Dendritic cell treated with granulocyte-macrophage colony-stimulating factor and Interleukin-4, amounts not matched to agents 40 ng/mL and 50 ng/mL, for 4 days (primary cell): ENCODE measurements at regions not wholly inside any gene's neighbourhood (a gene's known extent, or its start where the extent isn't known, plus 50 kb on each side); places are given as distances from the start of the nearest gene placed in this dataset.
"Not testable (repeated sequence)": the region's sequence is repeated elsewhere in the genome, so short reads cannot be mapped to it uniquely, and the experiment has no call there.

ENCODE experiments used
- H3K27ac Mint-ChIP-seq: one replicate; pipeline ENCODE4 v1.8.0; 2022; ENCODE audit warnings: mild to moderate bottlenecking, mixed read lengths
- H3K27me3 Mint-ChIP-seq: one replicate; pipeline ENCODE4 v1.8.0; 2022; ENCODE audit warnings: mild to moderate bottlenecking, mixed read lengths
- H3K36me3 Mint-ChIP-seq: one replicate; pipeline ENCODE4 v1.8.0; 2022; ENCODE audit warnings: low read depth, mixed read lengths
- H3K4me1 Mint-ChIP-seq: one replicate; pipeline ENCODE4 v1.8.0; 2022; ENCODE audit warnings: low read depth, mixed read lengths
- H3K4me3 Mint-ChIP-seq: one replicate; pipeline ENCODE4 v1.8.0; 2022; ENCODE audit warnings: mild to moderate bottlenecking, moderate library complexity, mixed read lengths
- H3K9me3 Mint-ChIP-seq: one replicate; pipeline ENCODE4 v1.8.0; 2022; ENCODE audit warnings: mixed read lengths
- intact Hi-C: fragments of 100-400 bp; cut with micrococcal nuclease; formaldehyde crosslinking; loops from one replicate; pipeline ENCODE4 v1.15.0; 2022

DNA sequence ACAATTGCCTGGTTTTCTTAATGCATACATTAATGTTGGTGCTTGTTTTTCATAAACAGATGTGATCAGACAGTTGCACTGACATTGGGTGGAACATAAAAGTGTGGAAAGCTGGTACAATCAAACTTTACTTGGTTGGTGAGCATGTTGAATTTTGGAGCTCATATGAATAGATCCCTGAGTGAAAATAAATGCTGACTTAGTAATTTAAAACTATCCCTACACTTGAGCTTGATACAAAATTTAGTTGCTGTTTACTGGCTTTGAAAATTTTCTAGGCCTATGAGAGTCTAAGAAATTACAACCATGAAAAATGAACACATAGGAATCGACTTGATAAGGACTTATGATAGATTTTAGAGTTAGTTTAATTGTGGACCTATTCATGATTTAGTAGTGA is 551.8 kb upstream of the PABPC4L start:
- intact Hi-C loops = no loop called here
- H3K9me3 Mint-ChIP-seq = no peaks in the 10 kb centered on the region
- H3K27ac Mint-ChIP-seq = no peak overlapping the region
- H3K36me3 Mint-ChIP-seq = no peaks in the 10 kb centered on the region
- H3K4me1 Mint-ChIP-seq = no peaks in the 10 kb centered on the region
- no peaks in the 10 kb centered on the region for H3K27me3 Mint-ChIP-seq
- no peak overlapping the region for H3K4me3 Mint-ChIP-seq

DNA sequence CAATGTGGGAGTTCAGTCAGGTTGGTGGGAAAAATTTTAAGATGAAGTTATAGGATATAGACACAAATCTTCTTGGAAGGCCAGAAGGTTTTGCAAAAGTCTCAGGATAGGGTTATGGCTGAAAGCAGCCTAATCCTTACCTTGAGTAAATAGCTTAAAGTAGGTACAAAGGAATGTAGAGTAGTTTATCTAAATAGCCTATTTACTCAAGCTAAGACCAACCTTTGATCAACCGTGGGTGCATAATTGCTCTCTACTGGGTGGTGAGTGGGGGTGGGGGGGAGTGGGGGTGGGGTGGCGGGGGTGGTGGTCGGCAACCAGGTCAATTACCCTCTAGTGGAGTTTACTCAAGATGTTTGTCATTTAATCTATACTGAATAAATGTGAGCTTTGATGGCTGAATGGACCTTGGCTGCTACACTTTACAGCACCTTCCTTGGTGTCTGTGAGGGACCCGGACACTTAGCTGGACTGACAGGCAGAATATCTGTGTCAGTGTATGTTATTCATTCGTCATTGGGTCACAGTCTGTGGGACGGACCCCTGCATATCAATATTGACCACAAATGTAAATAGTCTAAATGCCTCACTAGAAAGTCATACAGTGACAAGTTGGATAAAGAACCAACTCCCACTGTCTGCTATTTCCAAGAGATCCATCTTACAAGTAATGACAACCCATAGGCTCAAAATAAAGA is 545.7 kb upstream of the PABPC4L start:
- Mint-ChIP-seq H3K27ac (no peak overlapping the region), H3K4me3 (no peak overlapping the region), H3K4me1 (no peaks in the 10 kb centered on the region), H3K9me3 (no peaks in the 10 kb centered on the region), H3K27me3 (no peaks in the 10 kb centered on the region), H3K36me3 (no peaks in the 10 kb centered on the region)
- intact Hi-C loops = no loop called here

DNA sequence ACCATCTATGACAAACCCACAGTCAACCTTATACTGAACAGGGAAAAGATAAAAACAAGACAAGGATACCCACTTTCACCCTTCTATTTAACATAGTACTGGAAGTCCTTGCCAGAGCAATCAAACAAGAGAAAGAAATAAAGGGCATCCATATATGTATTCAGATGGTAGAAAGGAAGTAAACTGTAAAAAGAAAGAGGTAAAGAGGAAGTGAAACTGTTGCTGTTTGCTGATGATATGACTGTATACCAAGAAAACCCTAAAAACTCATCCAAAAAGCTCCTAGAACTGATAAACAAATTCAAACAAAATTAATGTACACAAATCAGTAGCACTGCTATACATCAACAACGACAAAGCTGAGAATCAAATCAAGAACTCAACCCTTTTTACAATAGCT is 538.7 kb upstream of the PABPC4L start:
- Mint-ChIP-seq H3K4me1 (no peaks in the 10 kb centered on the region), H3K27ac (no peak overlapping the region), H3K27me3 (no peaks in the 10 kb centered on the region), H3K4me3 (no peak overlapping the region), H3K36me3 (no peaks in the 10 kb centered on the region), H3K9me3 (no peaks in the 10 kb centered on the region)
- intact Hi-C loops = no loop called here

DNA sequence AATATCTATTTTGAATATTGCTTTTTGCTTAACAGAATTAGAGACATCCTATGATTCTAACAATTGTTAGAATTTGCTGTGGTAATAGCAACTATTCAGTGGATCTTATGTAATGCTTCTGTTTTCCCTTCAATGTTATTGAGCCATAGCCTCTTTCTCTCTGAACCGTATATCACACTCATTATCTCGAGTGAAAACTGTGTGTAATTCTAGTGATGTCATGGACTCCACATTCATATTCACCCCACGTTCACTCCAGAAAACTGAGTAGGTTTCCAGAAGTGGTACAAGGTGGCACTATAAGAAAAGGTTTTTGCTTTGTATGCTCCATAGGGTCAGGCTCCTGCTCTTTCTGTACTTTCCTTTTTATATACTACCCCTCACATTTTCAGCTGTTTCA is 534.3 kb upstream of the PABPC4L start:
- no peaks in the 10 kb centered on the region for H3K36me3 Mint-ChIP-seq
- H3K27ac Mint-ChIP-seq = no peak overlapping the region
- no peak overlapping the region for H3K4me3 Mint-ChIP-seq
- H3K4me1 Mint-ChIP-seq = no peaks in the 10 kb centered on the region
- intact Hi-C loops = no loop called here
- H3K9me3 Mint-ChIP-seq = no peaks in the 10 kb centered on the region
- H3K27me3 Mint-ChIP-seq = no peaks in the 10 kb centered on the region

DNA sequence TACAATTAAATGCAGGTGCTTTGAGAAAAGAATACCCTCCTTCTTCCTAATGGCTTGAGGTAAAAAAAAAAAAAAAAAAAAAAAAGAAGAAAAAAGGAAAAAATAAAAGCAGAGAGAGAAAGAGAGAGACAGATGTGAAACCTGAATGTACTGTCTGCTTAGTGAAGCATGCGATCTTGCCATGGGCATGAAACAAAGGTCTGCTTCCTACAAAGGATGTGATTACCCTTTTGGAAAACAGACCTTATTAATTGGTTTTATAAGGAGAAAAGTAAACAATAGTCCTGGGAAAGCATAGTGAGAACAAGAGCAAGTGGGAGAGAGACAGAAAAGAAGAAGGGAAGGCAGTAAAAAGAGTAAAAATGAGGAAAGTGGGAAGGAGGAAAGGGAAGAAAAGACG is 526.1 kb upstream of the PABPC4L start:
- no peaks in the 10 kb centered on the region for H3K36me3 Mint-ChIP-seq
- no peaks in the 10 kb centered on the region for H3K27me3 Mint-ChIP-seq
- no peak overlapping the region for H3K27ac Mint-ChIP-seq
- H3K4me1 Mint-ChIP-seq = no peaks in the 10 kb centered on the region
- no peak overlapping the region for H3K4me3 Mint-ChIP-seq
- no peaks in the 10 kb centered on the region for H3K9me3 Mint-ChIP-seq
- intact Hi-C loops = no loop called here

DNA sequence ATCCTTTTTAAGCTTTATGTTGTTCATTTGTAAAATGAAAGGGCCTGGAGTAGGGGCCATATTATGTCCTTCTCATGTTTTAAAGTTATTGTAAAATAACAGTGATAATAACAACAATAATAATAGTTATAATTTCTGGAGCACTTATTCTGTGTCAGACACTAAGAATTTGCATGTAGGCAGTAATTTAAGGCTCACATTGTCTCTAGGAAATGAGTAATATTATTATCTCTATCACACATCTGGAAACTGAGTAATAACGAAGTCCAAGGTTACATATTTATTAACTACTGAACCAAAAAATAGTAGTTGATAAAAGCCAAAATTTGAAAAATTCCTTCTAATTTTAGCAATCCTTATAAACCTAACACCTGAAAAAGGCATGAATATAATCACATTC is 520.7 kb upstream of the PABPC4L start:
- Mint-ChIP-seq H3K36me3 (no peaks in the 10 kb centered on the region), H3K4me1 (no peaks in the 10 kb centered on the region), H3K4me3 (no peak overlapping the region), H3K27ac (no peak overlapping the region), H3K27me3 (no peaks in the 10 kb centered on the region), H3K9me3 (no peaks in the 10 kb centered on the region)
- intact Hi-C loops = no loop called here

DNA sequence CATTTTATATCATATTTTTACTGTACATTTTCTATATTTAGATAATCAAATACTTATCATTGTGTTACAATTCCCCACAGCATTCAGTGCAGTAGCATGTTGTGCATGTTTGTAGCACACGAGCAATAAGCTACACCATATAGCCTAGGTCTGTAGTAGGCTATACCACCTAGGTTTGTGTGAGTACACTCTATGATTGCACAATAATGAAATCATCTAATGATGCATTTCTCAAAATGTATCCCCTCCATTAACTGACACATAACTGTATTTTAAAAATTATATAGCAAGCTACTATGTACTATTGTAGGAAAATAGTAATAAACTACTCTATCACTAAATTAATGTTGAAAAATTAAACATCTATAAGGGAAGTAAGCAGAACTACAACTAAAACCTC is 518.4 kb upstream of the PABPC4L start:
- no peaks in the 10 kb centered on the region for H3K4me1 Mint-ChIP-seq

DNA sequence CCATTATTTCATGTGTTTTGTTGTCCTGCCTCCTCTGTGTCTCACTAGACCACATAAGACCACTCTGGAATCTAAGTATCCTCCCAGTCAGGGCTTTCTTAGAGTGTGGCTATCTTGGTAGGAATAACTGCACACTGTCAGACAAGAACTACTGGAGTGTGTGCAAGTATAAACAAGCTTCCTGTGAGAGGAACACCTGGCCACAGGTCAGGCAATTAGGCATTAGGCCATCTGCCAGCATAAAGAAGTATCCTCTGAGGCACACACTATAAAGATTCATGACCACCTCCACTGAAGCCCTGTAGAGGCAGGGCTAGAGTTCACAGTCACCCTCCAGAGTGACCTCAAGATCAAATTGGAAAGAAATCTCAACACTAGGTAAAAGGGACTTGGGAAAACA is 507.0 kb upstream of the PABPC4L start:
- H3K4me3 Mint-ChIP-seq = no peak overlapping the region
- intact Hi-C loops = no loop called here
- no peaks in the 10 kb centered on the region for H3K4me1 Mint-ChIP-seq
- no peaks in the 10 kb centered on the region for H3K36me3 Mint-ChIP-seq
- H3K27me3 Mint-ChIP-seq = no peaks in the 10 kb centered on the region
- no peak overlapping the region for H3K27ac Mint-ChIP-seq
- peaks cover 17% of the 10 kb centered on the region for H3K9me3 Mint-ChIP-seq

More for the DNA sequence above, 518.4 kb upstream of the PABPC4L start:
- Mint-ChIP-seq H3K36me3 (no peaks in the 10 kb centered on the region), H3K27me3 (no peaks in the 10 kb centered on the region), H3K9me3 (no peaks in the 10 kb centered on the region), H3K27ac (no peak overlapping the region), H3K4me3 (no peak overlapping the region)
- intact Hi-C loops = no loop called here

DNA sequence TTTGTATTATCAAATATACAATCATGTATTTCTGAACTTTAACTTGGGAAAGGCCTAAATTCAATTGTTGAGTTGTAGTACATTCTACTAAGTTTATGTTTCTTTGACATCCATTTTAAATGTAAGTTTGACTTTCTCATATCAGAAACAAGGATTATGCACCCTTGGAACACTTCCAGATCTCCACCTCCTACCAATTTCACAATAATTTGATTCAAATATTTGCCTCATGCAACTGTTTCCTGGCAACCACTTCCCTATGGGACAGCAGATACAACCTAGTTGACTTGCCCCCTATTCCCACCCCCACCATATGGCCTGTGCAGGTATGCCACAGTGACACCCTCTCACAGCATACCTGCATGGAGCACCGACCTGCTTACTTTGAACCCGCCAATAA is 506.4 kb upstream of the PABPC4L start:
- Mint-ChIP-seq H3K9me3 (peaks cover 11% of the 10 kb centered on the region), H3K36me3 (no peaks in the 10 kb centered on the region)
- intact Hi-C loops = no loop called here

DNA sequence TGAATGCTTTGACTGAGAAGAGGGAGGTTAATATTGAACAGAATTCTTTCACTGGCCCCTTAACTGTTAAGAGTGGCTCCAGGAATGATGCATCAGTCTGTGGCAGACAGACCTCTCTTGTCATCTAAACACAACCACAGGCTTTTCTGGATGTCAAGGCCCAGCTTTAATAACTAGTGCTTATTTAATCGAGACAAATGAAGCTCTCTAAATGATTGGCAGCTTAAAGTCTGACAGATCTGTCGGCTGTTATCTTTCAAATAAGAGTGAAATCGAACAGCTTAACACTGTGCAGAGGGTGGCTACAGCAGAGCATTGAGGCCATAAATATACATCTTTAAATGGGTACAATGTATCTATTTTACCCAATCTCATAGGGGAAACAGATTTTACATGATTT is 500.8 kb upstream of the PABPC4L start:
- Mint-ChIP-seq H3K27ac (no peak overlapping the region), H3K4me1 (no peaks in the 10 kb centered on the region), H3K4me3 (no peak overlapping the region), H3K36me3 (no peaks in the 10 kb centered on the region), H3K9me3 (peaks cover 11% of the 10 kb centered on the region), H3K27me3 (no peaks in the 10 kb centered on the region)
- intact Hi-C loops = no loop called here

More for the DNA sequence above, 506.4 kb upstream of the PABPC4L start:
- Mint-ChIP-seq H3K27me3 (no peaks in the 10 kb centered on the region), H3K4me1 (no peaks in the 10 kb centered on the region), H3K4me3 (no peak overlapping the region), H3K27ac (no peak overlapping the region)

DNA sequence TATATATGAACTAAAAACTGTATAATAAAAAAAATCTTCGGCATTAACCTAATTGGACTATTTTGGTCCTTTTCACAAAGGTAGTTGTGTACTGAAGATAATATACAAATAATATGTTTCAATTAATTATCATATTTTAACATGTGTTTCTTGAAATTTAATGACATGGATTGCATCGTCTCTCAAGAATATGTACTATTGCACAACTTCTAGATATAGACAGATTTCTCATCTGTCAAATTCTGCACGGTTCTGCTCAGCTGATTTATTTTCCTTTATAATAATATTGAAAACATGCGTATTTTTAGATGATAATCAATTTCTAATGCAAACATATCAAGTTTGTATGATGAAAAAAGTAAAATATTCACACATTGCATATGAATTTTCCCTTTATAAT is 498.7 kb upstream of the PABPC4L start:
- Mint-ChIP-seq H3K27ac (no peak overlapping the region), H3K4me3 (no peak overlapping the region), H3K4me1 (no peaks in the 10 kb centered on the region), H3K9me3 (peaks cover 11% of the 10 kb centered on the region), H3K27me3 (no peaks in the 10 kb centered on the region), H3K36me3 (no peaks in the 10 kb centered on the region)
- intact Hi-C loops = no loop called here

DNA sequence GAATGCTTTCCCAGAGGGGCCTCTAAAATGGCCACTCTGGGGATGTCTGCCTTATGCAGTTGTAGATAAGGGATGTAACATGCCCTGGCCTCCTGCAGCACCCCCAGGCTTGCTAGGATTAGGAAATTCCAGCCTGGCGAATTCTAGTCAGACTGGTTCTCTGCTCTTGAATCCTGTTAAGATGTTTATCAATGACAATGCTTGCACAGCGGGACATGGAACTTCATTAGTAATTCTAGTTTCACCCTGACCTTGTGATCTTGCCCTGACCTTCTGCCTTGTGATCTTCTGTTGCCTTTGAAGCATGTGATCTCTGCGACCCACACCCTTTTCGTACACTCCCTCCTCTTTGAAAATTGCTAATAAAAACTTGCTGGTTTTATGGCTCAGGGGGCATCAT is 497.2 kb upstream of the PABPC4L start:
- H3K36me3 Mint-ChIP-seq, H3K27ac Mint-ChIP-seq, H3K27me3 Mint-ChIP-seq, H3K4me1 Mint-ChIP-seq, H3K4me3 Mint-ChIP-seq, intact Hi-C loops: not testable (repeated sequence)
- peaks cover 11% of the 10 kb centered on the region for H3K9me3 Mint-ChIP-seq

DNA sequence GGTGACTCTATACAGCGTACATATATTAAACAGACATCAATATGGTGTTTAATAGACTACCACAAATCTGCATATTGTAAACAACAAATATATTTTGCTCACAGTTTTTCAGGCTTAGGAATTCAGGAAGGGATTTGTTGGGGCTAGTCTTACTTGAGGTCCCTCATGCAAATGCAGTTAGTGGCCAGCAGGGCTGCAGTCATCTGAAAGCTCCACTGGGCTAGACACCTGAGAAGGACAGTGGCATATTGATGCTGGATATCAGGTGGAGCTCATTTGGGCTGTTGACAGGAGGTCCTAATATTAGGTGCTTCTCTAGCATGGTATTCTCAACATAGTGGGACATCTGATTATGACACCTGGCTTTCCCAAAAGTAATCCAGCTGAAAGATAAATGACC is 493.8 kb upstream of the PABPC4L start:
- H3K9me3 Mint-ChIP-seq = peaks cover 11% of the 10 kb centered on the region
- H3K4me3 Mint-ChIP-seq = no peak overlapping the region
- intact Hi-C loops = no loop called here
- no peak overlapping the region for H3K27ac Mint-ChIP-seq
- no peaks in the 10 kb centered on the region for H3K36me3 Mint-ChIP-seq
- no peaks in the 10 kb centered on the region for H3K4me1 Mint-ChIP-seq
- no peaks in the 10 kb centered on the region for H3K27me3 Mint-ChIP-seq

DNA sequence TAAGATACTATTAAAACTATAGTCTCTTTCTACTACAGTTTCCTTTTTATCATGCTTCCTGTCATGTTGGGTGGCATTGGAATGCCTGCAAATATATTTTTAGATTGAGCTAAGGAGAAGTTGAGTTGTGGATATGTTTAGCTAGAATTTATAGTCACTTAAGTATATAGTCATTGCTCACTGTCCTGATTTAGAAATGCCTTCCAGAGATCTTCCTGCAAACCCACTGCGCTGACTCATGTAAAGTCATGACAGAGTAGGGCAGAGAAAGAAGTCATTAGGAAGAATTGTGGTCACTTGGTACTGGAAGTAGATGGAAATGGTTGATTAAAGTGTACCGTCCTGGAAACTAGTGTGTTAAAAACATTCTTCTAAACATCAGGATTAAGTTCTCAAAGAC is 490.3 kb upstream of the PABPC4L start:
- Mint-ChIP-seq H3K27me3 (no peaks in the 10 kb centered on the region), H3K9me3 (peaks cover 10% of the 10 kb centered on the region), H3K27ac (no peak overlapping the region), H3K4me1 (no peaks in the 10 kb centered on the region), H3K4me3 (no peak overlapping the region), H3K36me3 (no peaks in the 10 kb centered on the region)
- intact Hi-C loops = no loop called here
